Sigmoid colon (tissue), 4 donors: ENCODE measurements at regions not wholly inside any gene's neighbourhood (a gene's known extent, or its start where the extent isn't known, plus 50 kb on each side); places are given as distances from the start of the nearest gene placed in this dataset.

Experiments
- CTCF ChIP-seq, 4 experiments: fragments of 450-650 bp in 3 of 4; fragments of 200-600 bp in 1 of 4; IDR thresholded peaks; one replicate each; pipeline ENCODE4 v1.5.1; 2016 to 2019; ENCODE audit warnings: antibody characterized with exemption in 4 of 4, mild to moderate bottlenecking in 3 of 4, moderate library complexity in 2 of 4
- EP300 ChIP-seq, 4 donors: sonication (generic); formaldehyde crosslinking; IDR thresholded peaks; one replicate each; pipeline ENCODE4 v1.6.1; 2017; ENCODE audit warnings: antibody characterized with exemption in 4 of 4
- POLR2A ChIP-seq, 2 donors: fragments of 450-650 bp; IDR thresholded peaks; one replicate each; pipeline ENCODE4 v1.6.1; 2016; ENCODE audit warnings: antibody characterized with exemption in 2 of 2, mild to moderate bottlenecking in 2 of 2, moderate library complexity in 2 of 2
- POLR2AphosphoS5 ChIP-seq, 4 donors: sonication (generic); formaldehyde crosslinking; IDR thresholded peaks; one replicate each; pipeline ENCODE4 v1.6.1; 2017; ENCODE audit warnings: antibody characterized with exemption in 4 of 4

GRCh38 chr4:111717921-111718320, 427.3 kb upstream of the FAM241A start:
- TF ChIP-seq CTCF (IDR thresholded peaks at IDR 0.05) (no peak), POLR2AphosphoS5 (IDR thresholded peaks at IDR 0.05) (peak in 1 of 4 donors; percentile 45), POLR2A (IDR thresholded peaks at IDR 0.05) (no peak), EP300 (IDR thresholded peaks at IDR 0.05) (no peak)
